Nephron (organoid): ENCODE measurements at regions not wholly inside any gene's neighbourhood (a gene's known extent, or its start where the extent isn't known, plus 50 kb on each side); places are given as distances from the start of the nearest gene placed in this dataset.

Experiments
- H3K27ac Mint-ChIP-seq, 3 experiments: 2 replicates each; pipeline ENCODE4 v1.8.0; 2020; ENCODE audit warnings: mixed read lengths in 3 of 3, mild to moderate bottlenecking in 2 of 3, moderate library complexity in 1 of 3
- H3K27me3 Mint-ChIP-seq: 2 replicates; pipeline ENCODE4 v1.8.0; 2021; ENCODE audit warnings: low read depth, mild to moderate bottlenecking, moderate library complexity, mixed read lengths
- H3K36me3 Mint-ChIP-seq: 2 replicates; pipeline ENCODE4 v1.8.0; 2020; ENCODE audit warnings: low read depth, mixed read lengths
- H3K4me1 Mint-ChIP-seq: 2 replicates; pipeline ENCODE4 v1.8.0; 2020; ENCODE audit warnings: mixed read lengths
- H3K4me3 Mint-ChIP-seq, 3 experiments: 2 replicates each; pipeline ENCODE4 v1.8.0; 2020; ENCODE audit warnings: mild to moderate bottlenecking in 3 of 3, mixed read lengths in 3 of 3, moderate library complexity in 2 of 3
- H3K9me3 Mint-ChIP-seq: 2 replicates; pipeline ENCODE4 v1.8.0; 2020; ENCODE audit warnings: mixed read lengths
- TF ChIP-seq, protein P1 (sequence below), 3 experiments: fragments of 200-600 bp; sonication (generic); IDR thresholded peaks; one replicate each; pipeline ENCODE4 v1.5.0; 2021; ENCODE audit warnings: antibody characterized with exemption in 3 of 3; ENCODE audit not compliant: unreplicated experiment in 3 of 3

GRCh38 chr5:51997949-51998348 lies 614.7 kb downstream of the ISL1 start:
- TF ChIP-seq, protein P1, sequence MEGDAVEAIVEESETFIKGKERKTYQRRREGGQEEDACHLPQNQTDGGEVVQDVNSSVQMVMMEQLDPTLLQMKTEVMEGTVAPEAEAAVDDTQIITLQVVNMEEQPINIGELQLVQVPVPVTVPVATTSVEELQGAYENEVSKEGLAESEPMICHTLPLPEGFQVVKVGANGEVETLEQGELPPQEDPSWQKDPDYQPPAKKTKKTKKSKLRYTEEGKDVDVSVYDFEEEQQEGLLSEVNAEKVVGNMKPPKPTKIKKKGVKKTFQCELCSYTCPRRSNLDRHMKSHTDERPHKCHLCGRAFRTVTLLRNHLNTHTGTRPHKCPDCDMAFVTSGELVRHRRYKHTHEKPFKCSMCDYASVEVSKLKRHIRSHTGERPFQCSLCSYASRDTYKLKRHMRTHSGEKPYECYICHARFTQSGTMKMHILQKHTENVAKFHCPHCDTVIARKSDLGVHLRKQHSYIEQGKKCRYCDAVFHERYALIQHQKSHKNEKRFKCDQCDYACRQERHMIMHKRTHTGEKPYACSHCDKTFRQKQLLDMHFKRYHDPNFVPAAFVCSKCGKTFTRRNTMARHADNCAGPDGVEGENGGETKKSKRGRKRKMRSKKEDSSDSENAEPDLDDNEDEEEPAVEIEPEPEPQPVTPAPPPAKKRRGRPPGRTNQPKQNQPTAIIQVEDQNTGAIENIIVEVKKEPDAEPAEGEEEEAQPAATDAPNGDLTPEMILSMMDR (IDR thresholded peaks at IDR 0.05; ENCODE audit: unreplicated experiment in 3 of 3) = no peak
- H3K4me3 Mint-ChIP-seq = no peak overlapping the region
- H3K27me3 Mint-ChIP-seq = no peaks in the 10 kb centered on the region
- no peaks in the 10 kb centered on the region for H3K4me1 Mint-ChIP-seq
- no peak overlapping the region for H3K27ac Mint-ChIP-seq
- H3K9me3 Mint-ChIP-seq = no peaks in the 10 kb centered on the region
- no peaks in the 10 kb centered on the region for H3K36me3 Mint-ChIP-seq

DNA sequence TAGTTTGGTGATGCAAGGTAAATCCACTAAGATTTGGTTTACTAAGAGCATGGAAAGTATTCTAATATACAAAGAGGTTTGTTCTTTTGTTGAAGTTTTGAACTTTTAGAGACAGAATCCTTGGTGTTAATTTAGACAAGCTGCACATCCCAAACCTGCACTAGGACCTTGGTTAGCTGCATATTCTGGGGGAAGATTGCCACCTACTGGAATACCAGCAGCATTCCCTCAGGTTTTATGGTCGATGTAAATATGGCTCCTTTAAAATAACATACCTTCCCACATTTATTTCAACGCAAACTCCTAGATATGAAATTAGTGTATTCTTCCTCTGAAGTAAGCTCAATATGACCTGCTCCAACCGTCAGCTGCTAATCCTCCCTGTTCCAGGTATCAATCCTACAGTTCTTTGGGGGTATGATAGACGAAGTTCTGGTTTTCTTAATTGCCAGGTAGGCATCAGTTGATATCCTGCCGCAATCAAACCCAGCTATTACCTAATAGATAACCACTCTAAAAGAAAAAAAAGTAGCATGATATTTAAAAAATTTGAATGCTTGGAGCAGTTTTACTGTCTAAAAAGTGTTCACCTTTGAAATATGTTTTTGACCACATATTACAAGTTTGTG lies 624.1 kb downstream of the ISL1 start:
- no peaks in the 10 kb centered on the region for H3K4me1 Mint-ChIP-seq
- H3K4me3 Mint-ChIP-seq = no peak overlapping the region
- TF ChIP-seq, protein P1 (IDR thresholded peaks at IDR 0.05; ENCODE audit: unreplicated experiment in 3 of 3) = peak; percentile 76 to 86 (median 85)
- H3K27ac Mint-ChIP-seq = no peak overlapping the region
- H3K9me3 Mint-ChIP-seq = no peaks in the 10 kb centered on the region
- H3K27me3 Mint-ChIP-seq = peaks cover 4% of the 10 kb centered on the region
- no peaks in the 10 kb centered on the region for H3K36me3 Mint-ChIP-seq

GRCh38 chr5:52010454-52010853 lies 627.2 kb downstream of the ISL1 start:
- H3K36me3 Mint-ChIP-seq = no peaks in the 10 kb centered on the region
- H3K4me1 Mint-ChIP-seq = no peaks in the 10 kb centered on the region
- H3K9me3 Mint-ChIP-seq = no peaks in the 10 kb centered on the region
- H3K4me3 Mint-ChIP-seq = no peak overlapping the region
- TF ChIP-seq, protein P1 (IDR thresholded peaks at IDR 0.05; ENCODE audit: unreplicated experiment in 3 of 3) = no peak
- no peak overlapping the region for H3K27ac Mint-ChIP-seq
- peaks cover 4% of the 10 kb centered on the region for H3K27me3 Mint-ChIP-seq

DNA sequence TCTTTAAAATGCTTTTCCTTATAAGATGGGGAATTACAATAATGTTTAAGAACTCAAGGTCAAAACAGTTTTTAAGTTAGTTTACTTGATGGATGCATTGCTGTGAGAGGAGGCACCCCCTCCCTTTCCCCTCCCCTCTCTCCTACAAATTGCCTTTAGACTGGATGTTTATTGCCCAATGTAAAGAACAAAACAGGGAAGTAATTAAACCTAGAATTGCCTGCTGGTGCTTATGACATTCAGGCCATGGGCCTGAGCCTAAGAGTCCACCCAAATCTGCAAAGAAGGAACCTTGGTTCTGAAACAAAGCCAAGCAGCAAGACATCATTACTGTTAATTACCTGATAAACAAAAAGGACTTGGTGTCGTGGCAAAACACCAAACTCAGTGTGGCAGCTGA lies 630.3 kb downstream of the ISL1 start:
- Mint-ChIP-seq H3K27ac (no peak overlapping the region), H3K4me3 (no peak overlapping the region), H3K27me3 (peaks cover 4% of the 10 kb centered on the region), H3K36me3 (no peaks in the 10 kb centered on the region), H3K4me1 (no peaks in the 10 kb centered on the region), H3K9me3 (no peaks in the 10 kb centered on the region)
- TF ChIP-seq, protein P1 (IDR thresholded peaks at IDR 0.05; ENCODE audit: unreplicated experiment in 3 of 3) = no peak

GRCh38 chr5:52015760-52016159 lies 632.5 kb downstream of the ISL1 start:
- H3K9me3 Mint-ChIP-seq = no peaks in the 10 kb centered on the region

DNA sequence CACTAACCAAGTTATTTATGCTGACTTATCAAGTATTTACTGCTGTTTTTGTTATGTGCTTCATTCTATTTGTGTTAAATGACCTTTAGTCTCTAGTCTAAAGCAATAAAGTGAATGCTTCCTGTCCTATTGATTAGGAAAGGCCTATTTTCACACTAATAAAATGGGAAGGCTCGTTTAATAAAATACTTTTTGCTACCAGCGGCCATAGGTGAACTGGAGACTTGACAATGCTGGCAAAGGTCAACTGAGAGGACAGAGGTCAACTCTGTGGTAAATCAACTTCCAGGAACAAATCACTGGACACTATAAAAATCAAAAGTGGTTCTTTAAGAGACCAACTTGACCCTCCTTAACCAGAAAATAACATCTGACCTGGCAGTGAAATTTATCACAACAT lies 634.3 kb downstream of the ISL1 start:
- H3K4me3 Mint-ChIP-seq = no peak overlapping the region
- TF ChIP-seq, protein P1 (IDR thresholded peaks at IDR 0.05; ENCODE audit: unreplicated experiment in 3 of 3) = no peak
- H3K27ac Mint-ChIP-seq = no peak overlapping the region
- no peaks in the 10 kb centered on the region for H3K36me3 Mint-ChIP-seq
- H3K27me3 Mint-ChIP-seq = no peaks in the 10 kb centered on the region
- H3K4me1 Mint-ChIP-seq = no peaks in the 10 kb centered on the region
- H3K9me3 Mint-ChIP-seq = no peaks in the 10 kb centered on the region

More at GRCh38 chr5:52015760-52016159, 632.5 kb downstream of the ISL1 start:
- Mint-ChIP-seq H3K27me3 (no peaks in the 10 kb centered on the region), H3K27ac (no peak overlapping the region), H3K4me3 (no peak overlapping the region), H3K4me1 (no peaks in the 10 kb centered on the region), H3K36me3 (no peaks in the 10 kb centered on the region)
- TF ChIP-seq, protein P1 (IDR thresholded peaks at IDR 0.05; ENCODE audit: unreplicated experiment in 3 of 3) = no peak
